ENCODE measurements at regions not wholly inside any gene's neighbourhood (a gene's known extent, or its start where the extent isn't known, plus 50 kb on each side); places are given as distances from the start of the nearest gene placed in this dataset.

DNA sequence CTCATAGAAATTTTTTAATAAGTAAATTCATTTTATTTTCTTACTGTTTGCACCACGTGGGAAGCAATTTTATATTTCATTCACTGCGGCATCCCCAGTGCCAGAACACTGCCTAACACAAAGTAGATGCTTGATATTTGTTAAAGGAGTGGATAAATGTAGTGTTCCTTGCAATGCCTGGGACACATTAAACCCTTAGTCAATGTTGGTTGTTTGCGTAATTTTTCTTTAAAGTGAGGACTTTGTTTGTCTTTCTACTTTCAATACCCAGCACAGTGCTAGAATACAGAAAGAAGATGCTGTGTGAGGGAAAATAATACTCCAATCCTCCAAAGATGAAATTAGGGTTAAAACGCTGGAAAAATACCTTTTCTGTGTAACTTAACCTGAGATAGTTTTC lies 299.3 kb downstream of the MAP2K6 start:
- H3K4me1 ChIP-seq (replicated peaks in 1 of 2; ENCODE audit: control insufficient read depth in 2 of 2, insufficient read depth in 2 of 2, low read length in 2 of 2), result no peaks in the 10 kb centered on the region
- no TSS peak for BruUV-seq (replicated peaks)
- H2AFZ ChIP-seq (ENCODE audit: low read depth, low read length), result no peak overlapping the region
- no peak overlapping the region for H3K27ac ChIP-seq (ENCODE audit: extremely low read depth, low read depth, low read length)
- H4K20me1 ChIP-seq (replicated peaks; ENCODE audit: control insufficient read depth, insufficient read depth, low read length), result no peaks in the 10 kb centered on the region
- DNase-seq (ENCODE audit: extremely low read depth in 1 of 4, low spot score in 3 of 4) (no peak), FAIRE-seq (no peak), ATAC-seq (no peak)
- TF ChIP-seq MCM3 (IDR thresholded peaks at IDR 0.05), result no peak
- TF ChIP-seq MBD2 (IDR thresholded peaks at IDR 0.05; ENCODE audit: borderline replicate concordance, low read depth), result no peak
- no peak for TF ChIP-seq TGIF2 (CRISPR knock-in tag; IDR thresholded peaks at IDR 0.05)
- TF ChIP-seq CEBPG (CRISPR knock-in tag; IDR thresholded peaks at IDR 0.05), result no peak
- no peak for TF ChIP-seq CEBPG (tag; conservative IDR thresholded peaks at IDR 0.05 in 1 of 2, IDR thresholded peaks at IDR 0.05 in 1 of 2)
- no peak for TF ChIP-seq RBBP5 (IDR thresholded peaks at IDR 0.05; ENCODE audit: borderline replicate concordance, insufficient read depth, low read length, poor library complexity, severe bottlenecking)
- no peak for TF ChIP-seq DACH1 (IDR thresholded peaks at IDR 0.05; ENCODE audit: partially characterized antibody)
- TF ChIP-seq ZNF436 (CRISPR knock-in tag; IDR thresholded peaks at IDR 0.05), result no peak
- no peak for TF ChIP-seq ARHGAP35 (IDR thresholded peaks at IDR 0.05; ENCODE audit: partially characterized antibody)
- no peak for TF ChIP-seq ZNF280A (IDR thresholded peaks at IDR 0.05; ENCODE audit: low read depth, partially characterized antibody)
- no peak for TF ChIP-seq BRCA1 (IDR thresholded peaks at IDR 0.05)
- no peak for TF ChIP-seq BRCA1 (CRISPR knock-in tag; IDR thresholded peaks at IDR 0.05)
- no peak for TF ChIP-seq ARNT (IDR thresholded peaks at IDR 0.05)
- no peak for TF ChIP-seq RFX1 (IDR thresholded peaks at IDR 0.05)
- TF ChIP-seq, protein P1, sequence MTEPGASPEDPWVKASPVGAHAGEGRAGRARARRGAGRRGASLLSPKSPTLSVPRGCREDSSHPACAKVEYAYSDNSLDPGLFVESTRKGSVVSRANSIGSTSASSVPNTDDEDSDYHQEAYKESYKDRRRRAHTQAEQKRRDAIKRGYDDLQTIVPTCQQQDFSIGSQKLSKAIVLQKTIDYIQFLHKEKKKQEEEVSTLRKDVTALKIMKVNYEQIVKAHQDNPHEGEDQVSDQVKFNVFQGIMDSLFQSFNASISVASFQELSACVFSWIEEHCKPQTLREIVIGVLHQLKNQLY (CRISPR knock-in tag; conservative IDR thresholded peaks at IDR 0.05), result no peak
- TF ChIP-seq, protein P2, sequence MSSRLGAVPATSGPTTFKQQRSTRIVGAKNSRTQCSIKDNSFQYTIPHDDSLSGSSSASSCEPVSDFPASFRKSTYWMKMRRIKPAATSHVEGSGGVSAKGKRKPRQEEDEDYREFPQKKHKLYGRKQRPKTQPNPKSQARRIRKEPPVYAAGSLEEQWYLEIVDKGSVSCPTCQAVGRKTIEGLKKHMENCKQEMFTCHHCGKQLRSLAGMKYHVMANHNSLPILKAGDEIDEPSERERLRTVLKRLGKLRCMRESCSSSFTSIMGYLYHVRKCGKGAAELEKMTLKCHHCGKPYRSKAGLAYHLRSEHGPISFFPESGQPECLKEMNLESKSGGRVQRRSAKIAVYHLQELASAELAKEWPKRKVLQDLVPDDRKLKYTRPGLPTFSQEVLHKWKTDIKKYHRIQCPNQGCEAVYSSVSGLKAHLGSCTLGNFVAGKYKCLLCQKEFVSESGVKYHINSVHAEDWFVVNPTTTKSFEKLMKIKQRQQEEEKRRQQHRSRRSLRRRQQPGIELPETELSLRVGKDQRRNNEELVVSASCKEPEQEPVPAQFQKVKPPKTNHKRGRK (tag; IDR thresholded peaks at IDR 0.05), result no peak
- no peak for TF ChIP-seq EP400 (IDR thresholded peaks at IDR 0.05)
- no peak for TF ChIP-seq NR0B1 (IDR thresholded peaks at IDR 0.05; ENCODE audit: partially characterized antibody)
- TF ChIP-seq SMAD3 (CRISPR knock-in tag; conservative IDR thresholded peaks at IDR 0.05), result no peak
- no peak for TF ChIP-seq BHLHE40 (IDR thresholded peaks at IDR 0.05; ENCODE audit: low read length)
- TF ChIP-seq MAFF (IDR thresholded peaks at IDR 0.05; ENCODE audit: low read length), result no peak
- no peak overlapping the region for H3K4me3 ChIP-seq
- H3K9me1 ChIP-seq (ENCODE audit: control insufficient read depth, insufficient read depth, low read length), result no peaks in the 10 kb centered on the region
- intact Hi-C loops (cut with micrococcal nuclease) (no loop called here), in situ Hi-C loops (cut with MboI) (no loop called here)
- no peak overlapping the region for H3K4me2 ChIP-seq (ENCODE audit: insufficient read depth, low read length)
- no peaks in the 10 kb centered on the region for H3K27me3 ChIP-seq (ENCODE audit: control insufficient read depth in 2 of 2, insufficient read depth in 2 of 2, low read length in 2 of 2)
- no peak overlapping the region for H3K9ac ChIP-seq (ENCODE audit: insufficient read depth in 1 of 2, low read depth in 2 of 2, low read length in 2 of 2)
- no peaks in the 10 kb centered on the region for H3K9me3 ChIP-seq (replicated peaks; ENCODE audit: control insufficient read depth, insufficient read depth, low read depth, low read length)
- WGBS (ENCODE audit: insufficient coverage, low coverage, missing lambda C conversion rate), result 2% methylated on average over 4 of the region's 4 CpGs
- H3K79me2 ChIP-seq (ENCODE audit: control insufficient read depth, insufficient read depth, low read length), result no peaks in the 10 kb centered on the region
- H3K36me3 ChIP-seq (ENCODE audit: control insufficient read depth, insufficient read depth, low read length), result no peaks in the 10 kb centered on the region
- CTCF ChIA-PET (ENCODE audit: low intra/inter-chr PET ratio), result no interaction called here
- POLR2A ChIA-PET, result no interaction called here

Measured in K562 (cell line).